Caco-2 (cell line): ENCODE measurements at regions not wholly inside any gene's neighbourhood (a gene's known extent, or its start where the extent isn't known, plus 50 kb on each side); places are given as distances from the start of the nearest gene placed in this dataset.

Experiments used
- BruUV-seq: library from RNA; stranded (reverse); fragments of 400-500 nt; replicated peaks from 2 replicates; lab custom pipeline; 2021; lab: Mats Ljungman, UMichigan
- CTCF ChIA-PET: fragments of 300-600 bp; sonication (Branson Sonifier 250); formaldehyde crosslinking; loops from one replicate; lab custom pipeline; 2022; ENCODE audit warnings: antibody characterized with exemption; lab: Charles Lee
- POLR2A ChIA-PET: fragments of 300-600 bp; sonication (Branson Sonifier 250); formaldehyde crosslinking; loops from one replicate; lab custom pipeline; 2022; ENCODE audit warnings: antibody characterized with exemption; lab: Charles Lee
- DNase-seq, 2 experiments: peaks; one replicate each; pipeline versions ENCODE4 v3.0.0 to v3.0.0-alpha.2; 2020 to 2022
- H3K27me3 ChIP-seq: replicated peaks from 2 replicates; pipeline ENCODE4 v1.6.0; 2011; ENCODE audit warnings: low read length; ENCODE audit not compliant: control insufficient read depth, insufficient read depth
- H3K36me3 ChIP-seq: 2 replicates; pipeline ENCODE4 v1.5.1; 2011; ENCODE audit warnings: low read length; ENCODE audit not compliant: control insufficient read depth, insufficient read depth
- H3K4me1 ChIP-seq: fragments of 250-450 bp; sonication (Bioruptor Pico); 2 replicates; pipeline ENCODE4 v1.5.1; 2020; ENCODE audit warnings: mild to moderate bottlenecking
- H3K4me3 ChIP-seq: 2 replicates; pipeline ENCODE4 v1.5.1; 2011; ENCODE audit warnings: low read depth, mild to moderate bottlenecking, control low read depth, low read length
- H3K9me3 ChIP-seq: fragments of 250-450 bp; sonication (Bioruptor Pico); 2 replicates; pipeline ENCODE4 v1.5.1; 2020; ENCODE audit warnings: mild to moderate bottlenecking, moderate library complexity
- H3K27ac Mint-ChIP-seq: one replicate; pipeline ENCODE4 v1.8.0; 2022; ENCODE audit warnings: mixed read lengths; ENCODE audit not compliant: unreplicated experiment
- H3K27me3 Mint-ChIP-seq: one replicate; pipeline ENCODE4 v1.8.0; 2022; ENCODE audit warnings: mixed read lengths; ENCODE audit not compliant: insufficient read depth, unreplicated experiment
- H3K36me3 Mint-ChIP-seq: one replicate; pipeline ENCODE4 v1.8.0; 2022; ENCODE audit warnings: mild to moderate bottlenecking, mixed read lengths; ENCODE audit not compliant: insufficient read depth, unreplicated experiment
- H3K4me1 Mint-ChIP-seq: one replicate; pipeline ENCODE4 v1.8.0; 2022; ENCODE audit warnings: low read depth, mixed read lengths; ENCODE audit not compliant: unreplicated experiment
- H3K4me3 Mint-ChIP-seq: one replicate; pipeline ENCODE4 v1.8.0; 2022; ENCODE audit warnings: mild to moderate bottlenecking, moderate library complexity, mixed read lengths; ENCODE audit not compliant: unreplicated experiment
- H3K9me3 Mint-ChIP-seq: one replicate; pipeline ENCODE4 v1.8.0; 2022; ENCODE audit warnings: mixed read lengths; ENCODE audit not compliant: unreplicated experiment
- CTCF ChIP-seq, 2 experiments: fragments of 200-600 bp in 1 of 2; IDR thresholded peaks; 1 replicate in 1 of 2; 2 replicates in 1 of 2; pipeline versions ENCODE4 v1.5.1 to v1.8.0; 2011 to 2022; ENCODE audit warnings: antibody characterized with exemption in 1 of 2, control low read depth in 1 of 2, inconsistent platforms in 1 of 2, low read depth in 1 of 2, low read length in 1 of 2, mild to moderate bottlenecking in 1 of 2, moderate library complexity in 1 of 2; ENCODE audit not compliant: insufficient read depth in 1 of 2, severe bottlenecking in 1 of 2, unreplicated experiment in 1 of 2
- intact Hi-C: fragments of 100-400 bp; cut with micrococcal nuclease; formaldehyde crosslinking; loops from one replicate; pipeline ENCODE4 v1.10.0; 2022; ENCODE audit not compliant: unreplicated experiment

DNA sequence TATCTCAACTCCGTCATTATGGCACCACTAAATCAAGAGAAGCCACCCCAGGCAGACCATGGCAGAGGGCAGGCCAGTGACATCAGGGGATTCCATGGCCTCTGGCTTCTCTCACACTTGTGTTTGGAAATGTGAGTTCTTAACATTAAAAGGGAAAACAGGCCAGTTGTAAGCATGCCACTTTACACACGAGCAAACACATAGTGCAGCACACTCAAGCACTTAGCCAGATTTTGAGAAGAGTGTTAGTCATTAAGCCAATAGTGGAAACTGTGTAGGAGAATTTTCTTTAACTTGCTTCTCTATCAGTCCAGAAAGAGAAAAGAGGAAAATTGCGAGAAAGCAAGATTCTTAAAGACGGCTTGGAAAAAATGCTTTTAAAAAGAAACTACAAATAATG lies 401.5 kb downstream of the TDRD3 start:
- DNase-seq: no peak
- Histone ChIP-seq H3K27me3 (no peaks in the 10 kb centered on the region), H3K36me3 (no peaks in the 10 kb centered on the region), H3K4me3 (no peak overlapping the region), H3K9me3 (no peaks in the 10 kb centered on the region), H3K4me1 (no peaks in the 10 kb centered on the region)
- no peak overlapping the region for H3K27ac Mint-ChIP-seq
- intact Hi-C loops: no loop called here
- no peaks in the 10 kb centered on the region for H3K9me3 Mint-ChIP-seq
- ChIA-PET POLR2A (no interaction called here), CTCF (no interaction called here)
- no peaks in the 10 kb centered on the region for H3K36me3 Mint-ChIP-seq
- H3K27me3 Mint-ChIP-seq: peaks cover 3% of the 10 kb centered on the region
- no peak for TF ChIP-seq CTCF (IDR thresholded peaks at IDR 0.05; ENCODE audit: insufficient read depth in 1 of 2, low read depth in 1 of 2, low read length in 1 of 2, severe bottlenecking in 1 of 2, unreplicated experiment in 1 of 2)
- BruUV-seq: no TSS peak
- no peak overlapping the region for H3K4me3 Mint-ChIP-seq
- H3K4me1 Mint-ChIP-seq: no peaks in the 10 kb centered on the region

GRCh38 chr13:60797112-60797511 lies 400.1 kb downstream of the TDRD3 start:
- no TSS peak for BruUV-seq

GRCh38 chr13:60794751-60795150 lies 397.7 kb downstream of the TDRD3 start:
- no peaks in the 10 kb centered on the region for H3K9me3 ChIP-seq
- BruUV-seq: no TSS peak
- Mint-ChIP-seq H3K27me3 (no peaks in the 10 kb centered on the region), H3K36me3 (no peaks in the 10 kb centered on the region), H3K4me1 (no peaks in the 10 kb centered on the region), H3K4me3 (no peak overlapping the region), H3K9me3 (no peaks in the 10 kb centered on the region), H3K27ac (no peak overlapping the region)
- no peak for DNase-seq
- no peak for TF ChIP-seq CTCF (IDR thresholded peaks at IDR 0.05; ENCODE audit: insufficient read depth in 1 of 2, low read depth in 1 of 2, low read length in 1 of 2, severe bottlenecking in 1 of 2, unreplicated experiment in 1 of 2)
- ChIA-PET CTCF (interaction anchor here (0.8 kb wide), 1 partner anchor 39 kb away, joined by 3 read pairs; no protein-coding TSS in a partner anchor), POLR2A (no interaction called here)
- H3K27me3 ChIP-seq: no peaks in the 10 kb centered on the region
- H3K36me3 ChIP-seq: no peaks in the 10 kb centered on the region
- H3K4me3 ChIP-seq: no peak overlapping the region
- no peaks in the 10 kb centered on the region for H3K4me1 ChIP-seq
- intact Hi-C loops: loop anchor here (1.0 kb wide), 1 partner anchor 140 kb away; no protein-coding TSS in a partner anchor

More at GRCh38 chr13:60797112-60797511, 400.1 kb downstream of the TDRD3 start:
- no peak for TF ChIP-seq CTCF (IDR thresholded peaks at IDR 0.05; ENCODE audit: insufficient read depth in 1 of 2, low read depth in 1 of 2, low read length in 1 of 2, severe bottlenecking in 1 of 2, unreplicated experiment in 1 of 2)
- Mint-ChIP-seq H3K9me3 (no peaks in the 10 kb centered on the region), H3K4me3 (no peak overlapping the region), H3K4me1 (no peaks in the 10 kb centered on the region), H3K27me3 (no peaks in the 10 kb centered on the region), H3K27ac (no peak overlapping the region), H3K36me3 (no peaks in the 10 kb centered on the region)
- no peaks in the 10 kb centered on the region for H3K27me3 ChIP-seq
- no peaks in the 10 kb centered on the region for H3K9me3 ChIP-seq
- POLR2A ChIA-PET: no interaction called here
- H3K4me1 ChIP-seq: no peaks in the 10 kb centered on the region
- DNase-seq: no peak
- CTCF ChIA-PET: no interaction called here
- no peaks in the 10 kb centered on the region for H3K36me3 ChIP-seq
- intact Hi-C loops: no loop called here
- H3K4me3 ChIP-seq: no peak overlapping the region
